ENCODE measurements at regions not wholly inside any gene's neighbourhood (a gene's known extent, or its start where the extent isn't known, plus 50 kb on each side); places are given as distances from the start of the nearest gene placed in this dataset.

DNA sequence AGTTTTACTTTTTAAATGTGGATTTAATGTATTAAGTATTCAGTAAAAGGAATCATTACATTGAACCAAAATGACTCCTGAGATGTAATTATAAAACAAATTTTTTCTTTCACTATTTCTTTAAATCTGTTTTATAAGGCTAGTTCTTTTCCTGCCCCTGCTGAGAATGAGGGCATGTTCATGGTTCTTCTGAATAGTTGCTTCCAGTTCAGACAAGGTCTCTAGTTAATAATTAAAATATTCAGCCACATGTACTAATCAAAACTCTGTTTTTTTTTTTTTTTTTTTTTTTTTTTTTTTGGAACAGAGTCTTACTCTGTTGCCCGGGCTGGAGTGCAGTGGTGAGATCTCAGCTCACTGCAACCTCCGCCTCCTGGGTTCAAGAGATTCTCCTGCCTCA is 321.2 kb downstream of the DNAJB9 start:
- Histone ChIP-seq H3K27ac (ENCODE audit: insufficient read depth, low read length) (no peak overlapping the region), H2BK20ac (ENCODE audit: low read depth, low read length) (no peak overlapping the region), H3K4me2 (ENCODE audit: low read depth, low read length) (no peak overlapping the region), H3K4me3 (ENCODE audit: insufficient read depth, low read depth, low read length) (no peak overlapping the region), H3K36me3 (ENCODE audit: control insufficient read depth, insufficient read depth, low read length) (no peaks in the 10 kb centered on the region), H3K4me1 (ENCODE audit: control insufficient read depth, insufficient read depth, low read length) (no peaks in the 10 kb centered on the region), H4K20me1 (ENCODE audit: insufficient read depth, low read length) (no peaks in the 10 kb centered on the region), H2AK5ac (ENCODE audit: low read depth, low read length) (no peak overlapping the region), H3K27me3 (ENCODE audit: control insufficient read depth, insufficient read depth, low read length) (no peaks in the 10 kb centered on the region), H4K8ac (ENCODE audit: low read depth in 2 of 2, low read length in 2 of 2) (no peak overlapping the region), H2BK5ac (ENCODE audit: low read depth, low read length, poor library complexity, severe bottlenecking) (no peak overlapping the region), H3K9me1 (ENCODE audit: insufficient read depth, low read length) (no peaks in the 10 kb centered on the region), H3K9me3 (ENCODE audit: control insufficient read depth, insufficient read depth, low read length) (no peaks in the 10 kb centered on the region; the same call in 1 of the 2 replicates), H3K79me1 (ENCODE audit: low read depth in 1 of 2, low read length in 2 of 2) (no peaks in the 10 kb centered on the region), H2AFZ (replicated peaks; ENCODE audit: low read length, poor library complexity) (no peak overlapping the region), H4K91ac (ENCODE audit: insufficient read depth, low read depth, low read length) (no peak overlapping the region), H3K56ac (ENCODE audit: extremely low read depth, insufficient read depth, low read length) (no peak overlapping the region), H3K4ac (ENCODE audit: low read depth, low read length) (no peak overlapping the region), H2BK15ac (ENCODE audit: low read depth, low read length) (no peak overlapping the region), H2BK120ac (ENCODE audit: low read depth, low read length) (no peak overlapping the region), H4K5ac (ENCODE audit: low read depth, low read length) (no peak overlapping the region), H3K14ac (replicated peaks; ENCODE audit: low read depth, low read length) (no peak overlapping the region), H2AK9ac (replicated peaks; ENCODE audit: low read depth, low read length, poor library complexity) (no peak overlapping the region), H3K9ac (ENCODE audit: low read depth, low read length) (no peak overlapping the region), H3K23ac (ENCODE audit: low read depth, low read length) (no peak overlapping the region), H3K18ac (ENCODE audit: low read depth, low read length) (no peak overlapping the region)
- intact Hi-C loops (cut with micrococcal nuclease), result no loop called here
- TF ChIP-seq CHD1 (IDR thresholded peaks at IDR 0.05; ENCODE audit: low read depth, low read length), result no peak
- TF ChIP-seq, protein P1, sequence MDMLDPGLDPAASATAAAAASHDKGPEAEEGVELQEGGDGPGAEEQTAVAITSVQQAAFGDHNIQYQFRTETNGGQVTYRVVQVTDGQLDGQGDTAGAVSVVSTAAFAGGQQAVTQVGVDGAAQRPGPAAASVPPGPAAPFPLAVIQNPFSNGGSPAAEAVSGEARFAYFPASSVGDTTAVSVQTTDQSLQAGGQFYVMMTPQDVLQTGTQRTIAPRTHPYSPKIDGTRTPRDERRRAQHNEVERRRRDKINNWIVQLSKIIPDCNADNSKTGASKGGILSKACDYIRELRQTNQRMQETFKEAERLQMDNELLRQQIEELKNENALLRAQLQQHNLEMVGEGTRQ (IDR thresholded peaks at IDR 0.05; ENCODE audit: low read depth, low read length), result no peak
- no peak for TF ChIP-seq BHLHE40 (IDR thresholded peaks at IDR 0.05; ENCODE audit: low read depth, low read length)
- TF ChIP-seq NFE2L2 (IDR thresholded peaks at IDR 0.05; ENCODE audit: low read depth, low read length), result no peak
- TF ChIP-seq CEBPB (IDR thresholded peaks at IDR 0.05; ENCODE audit: low read depth, low read length), result no peak
- no peak for TF ChIP-seq MXI1 (IDR thresholded peaks at IDR 0.05; ENCODE audit: borderline replicate concordance, low read depth, low read length)
- no peak for TF ChIP-seq SMC3 (IDR thresholded peaks at IDR 0.05; ENCODE audit: low read depth, low read length)
- no peak for TF ChIP-seq RCOR1 (IDR thresholded peaks at IDR 0.05; ENCODE audit: insufficient replicate concordance, low read length)
- no peak for TF ChIP-seq MAFK (IDR thresholded peaks at IDR 0.05; ENCODE audit: low read depth, low read length)
- no peak for TF ChIP-seq MAZ (IDR thresholded peaks at IDR 0.05; ENCODE audit: borderline replicate concordance, low read depth, low read length)
- no peak for TF ChIP-seq RFX5 (IDR thresholded peaks at IDR 0.05; ENCODE audit: low read depth, low read length)
- TF ChIP-seq FOS (IDR thresholded peaks at IDR 0.05; ENCODE audit: low read depth, low read length), result no peak
- BruUV-seq (replicated peaks), result no TSS peak
- WGBS, 2 experiments (ENCODE audit: extremely low coverage in 2 of 2, insufficient read length in 1 of 2), result no CpG with 5 or more reads among the region's 2 CpGs
- CTCF ChIA-PET, result no interaction called here
- dilution Hi-C loops (cut with HindIII; ENCODE audit: low sequenced_read_pairs, unreplicated experiment), result no loop called here
- ATAC-seq (ENCODE audit: low read depth) (no peak), DNase-seq (no peak)
- POLR2A ChIA-PET (ENCODE audit: unreplicated experiment), result no interaction called here
- in situ Hi-C loops (cut with MboI; ENCODE audit: low sequenced_read_pairs), result no loop called here
